GM13976 (cell line): ENCODE measurements at regions not wholly inside any gene's neighbourhood (a gene's known extent, or its start where the extent isn't known, plus 50 kb on each side); places are given as distances from the start of the nearest gene placed in this dataset.

Experiments used
- DNase-seq: peaks from one replicate; pipeline ENCODE4 v3.0.0; 2012; ENCODE audit warnings: low spot score
- CTCF ChIP-seq: IDR thresholded peaks from 2 replicates; pipeline ENCODE4 v1.5.1; 2012; ENCODE audit warnings: borderline replicate concordance, mild to moderate bottlenecking; ENCODE audit not compliant: insufficient read depth; ENCODE audit errors: extremely low read depth, missing control alignments, control extremely low read depth
- in situ Hi-C: fragments of 300-500 bp; cut with MboI; formaldehyde crosslinking; loops from one replicate; pipeline ENCODE4 v1.12.0; 2022; ENCODE audit warnings: low sequenced_read_pairs, mixed read lengths, inconsistent platforms; ENCODE audit not compliant: unreplicated experiment

- DNase-seq, result no peak
- TF ChIP-seq CTCF, result no peak
- in situ Hi-C loops, result no loop called here
These were observed 134.3 kb upstream of the AP1S2 start for GRCh38 chrX:15988661-15989603.

- in situ Hi-C loops, result no loop called here
- DNase-seq, result no peak
- no peak for TF ChIP-seq CTCF
These were observed 131.3 kb upstream of the AP1S2 start for GRCh38 chrX:15985937-15986336.

GRCh38 chrX:15983034-15983433 is 128.4 kb upstream of the AP1S2 start:
- TF ChIP-seq CTCF, result no peak
- in situ Hi-C loops, result no loop called here

GRCh38 chrX:15977644-15978043 is 123.0 kb upstream of the AP1S2 start:
- in situ Hi-C loops, result no loop called here
- no peak for DNase-seq
- TF ChIP-seq CTCF, result no peak

More at GRCh38 chrX:15983034-15983433, 128.4 kb upstream of the AP1S2 start:
- no peak for DNase-seq

GRCh38 chrX:15976396-15976795 is 121.8 kb upstream of the AP1S2 start:
- in situ Hi-C loops, result no loop called here
- no peak for TF ChIP-seq CTCF
- DNase-seq, result no peak

GRCh38 chrX:15973946-15974345 is 119.3 kb upstream of the AP1S2 start:
- in situ Hi-C loops, result no loop called here
- DNase-seq, result no peak
- no peak for TF ChIP-seq CTCF

- peak; percentile 60 for TF ChIP-seq CTCF
- in situ Hi-C loops, result no loop called here
- DNase-seq, result peak; percentile 26
These were observed 118.7 kb upstream of the AP1S2 start for GRCh38 chrX:15973299-15973698.
